MG63 (cell line): ENCODE measurements at regions not wholly inside any gene's neighbourhood (a gene's known extent, or its start where the extent isn't known, plus 50 kb on each side); places are given as distances from the start of the nearest gene placed in this dataset.
"Not testable (repeated sequence)": the region's sequence is repeated elsewhere in the genome, so short reads cannot be mapped to it uniquely, and the experiment has no call there.

Experiments
- DNase-seq: peaks from one replicate; pipeline ENCODE4 v3.0.0-alpha.2; 2020
- H3K27me3 ChIP-seq: fragments of 250-450 bp; sonication (Bioruptor Pico); 2 replicates; pipeline ENCODE4 v1.5.1; 2020; ENCODE audit warnings: mild to moderate bottlenecking, moderate library complexity
- H3K36me3 ChIP-seq: fragments of 250-450 bp; sonication (Bioruptor Pico); 2 replicates; pipeline ENCODE4 v1.5.1; 2020; ENCODE audit warnings: mild to moderate bottlenecking, moderate library complexity
- H3K4me3 ChIP-seq: fragments of 250-450 bp; sonication (Bioruptor Pico); 2 replicates; pipeline ENCODE4 v1.5.1; 2020; ENCODE audit warnings: mild to moderate bottlenecking, moderate library complexity
- H3K9me3 ChIP-seq: fragments of 250-450 bp; sonication (Bioruptor Pico); 2 replicates; pipeline ENCODE4 v1.5.1; 2020; ENCODE audit warnings: mild to moderate bottlenecking, moderate library complexity

- Histone ChIP-seq H3K9me3 (no peaks in the 10 kb centered on the region), H3K4me3 (no peak overlapping the region), H3K27me3 (no peaks in the 10 kb centered on the region), H3K36me3 (no peaks in the 10 kb centered on the region)
- no peak for DNase-seq
Measured at GRCh38 chr2:128664499-128664971, 345.9 kb upstream of the HS6ST1 start.

- DNase-seq = no peak
- Histone ChIP-seq H3K9me3 (no peaks in the 10 kb centered on the region), H3K36me3 (no peaks in the 10 kb centered on the region), H3K4me3 (no peak overlapping the region), H3K27me3 (no peaks in the 10 kb centered on the region)
Measured at GRCh38 chr2:128665113-128665512, 346.4 kb upstream of the HS6ST1 start.

DNA sequence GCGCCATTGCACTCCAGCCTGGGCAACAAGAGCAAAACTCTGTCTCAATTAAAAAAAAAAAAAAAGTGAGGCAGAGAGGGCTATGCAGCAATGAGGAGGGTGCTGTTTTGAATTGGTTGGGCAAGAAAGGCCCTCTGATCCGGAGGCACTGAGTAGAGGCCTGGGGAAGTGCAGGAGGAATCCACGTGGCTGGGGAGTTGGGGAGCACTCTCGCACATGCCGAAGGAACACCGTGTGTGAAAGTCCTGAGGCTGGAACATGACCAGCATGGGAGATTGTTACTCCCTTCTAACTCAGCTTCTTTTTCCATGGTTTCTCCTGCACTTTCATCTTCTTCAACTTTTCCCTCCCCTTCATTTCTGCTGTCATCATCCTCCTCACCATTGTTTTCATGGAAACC, 347.9 kb upstream of the HS6ST1 start:
- H3K4me3 ChIP-seq = no peak overlapping the region
- no peaks in the 10 kb centered on the region for H3K27me3 ChIP-seq
- H3K9me3 ChIP-seq = no peaks in the 10 kb centered on the region
- no peaks in the 10 kb centered on the region for H3K36me3 ChIP-seq
- DNase-seq = no peak

DNA sequence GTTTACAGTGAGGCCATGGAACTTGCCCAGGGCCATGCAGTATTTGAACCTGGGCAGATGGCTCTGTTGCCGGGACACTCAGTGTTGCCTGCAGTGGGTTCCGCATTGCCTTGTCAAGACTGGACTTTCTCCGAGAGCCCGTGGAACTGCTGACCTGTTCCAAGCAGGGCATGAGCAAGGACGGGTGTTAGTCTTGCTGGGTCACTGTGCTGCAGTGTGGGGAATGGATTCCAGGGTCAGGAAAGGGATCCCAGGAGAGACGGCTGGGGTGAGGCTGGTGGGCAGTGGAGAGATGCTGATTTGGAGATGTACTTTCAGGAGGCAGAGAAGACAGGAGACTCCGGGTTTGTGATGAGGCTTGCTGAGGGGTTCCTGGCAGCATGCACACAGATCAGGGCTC, 348.7 kb upstream of the HS6ST1 start:
- DNase-seq = no peak
- H3K9me3 ChIP-seq = no peaks in the 10 kb centered on the region
- H3K27me3 ChIP-seq = no peaks in the 10 kb centered on the region
- H3K36me3 ChIP-seq = no peaks in the 10 kb centered on the region
- no peak overlapping the region for H3K4me3 ChIP-seq

DNA sequence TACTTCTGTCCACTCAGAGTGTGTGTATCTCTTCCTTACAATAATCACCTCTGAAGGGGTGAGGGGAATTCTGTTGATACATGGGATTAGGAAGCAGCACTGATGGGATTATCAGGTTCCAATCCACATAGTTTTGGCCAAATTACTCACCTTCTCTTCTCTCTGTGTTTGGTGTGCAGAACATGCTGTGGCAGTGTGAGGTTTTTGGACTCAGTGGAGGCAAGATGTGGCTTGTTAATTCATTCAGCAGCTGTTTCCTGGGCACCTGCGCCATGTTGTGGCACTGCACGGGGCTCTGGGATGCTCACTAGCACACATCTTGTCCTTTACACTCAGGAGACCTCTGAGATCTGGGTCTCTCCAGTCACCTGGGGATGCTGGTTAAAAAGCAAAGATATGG, 350.3 kb upstream of the HS6ST1 start:
- no peak overlapping the region for H3K4me3 ChIP-seq
- no peaks in the 10 kb centered on the region for H3K9me3 ChIP-seq
- H3K27me3 ChIP-seq = no peaks in the 10 kb centered on the region
- no peaks in the 10 kb centered on the region for H3K36me3 ChIP-seq
- DNase-seq = no peak

GRCh38 chr2:128670066-128670465, 351.4 kb upstream of the HS6ST1 start:
- H3K36me3 ChIP-seq = no peaks in the 10 kb centered on the region
- no peaks in the 10 kb centered on the region for H3K9me3 ChIP-seq
- H3K27me3 ChIP-seq = no peaks in the 10 kb centered on the region
- H3K4me3 ChIP-seq = no peak overlapping the region
- no peak for DNase-seq

DNA sequence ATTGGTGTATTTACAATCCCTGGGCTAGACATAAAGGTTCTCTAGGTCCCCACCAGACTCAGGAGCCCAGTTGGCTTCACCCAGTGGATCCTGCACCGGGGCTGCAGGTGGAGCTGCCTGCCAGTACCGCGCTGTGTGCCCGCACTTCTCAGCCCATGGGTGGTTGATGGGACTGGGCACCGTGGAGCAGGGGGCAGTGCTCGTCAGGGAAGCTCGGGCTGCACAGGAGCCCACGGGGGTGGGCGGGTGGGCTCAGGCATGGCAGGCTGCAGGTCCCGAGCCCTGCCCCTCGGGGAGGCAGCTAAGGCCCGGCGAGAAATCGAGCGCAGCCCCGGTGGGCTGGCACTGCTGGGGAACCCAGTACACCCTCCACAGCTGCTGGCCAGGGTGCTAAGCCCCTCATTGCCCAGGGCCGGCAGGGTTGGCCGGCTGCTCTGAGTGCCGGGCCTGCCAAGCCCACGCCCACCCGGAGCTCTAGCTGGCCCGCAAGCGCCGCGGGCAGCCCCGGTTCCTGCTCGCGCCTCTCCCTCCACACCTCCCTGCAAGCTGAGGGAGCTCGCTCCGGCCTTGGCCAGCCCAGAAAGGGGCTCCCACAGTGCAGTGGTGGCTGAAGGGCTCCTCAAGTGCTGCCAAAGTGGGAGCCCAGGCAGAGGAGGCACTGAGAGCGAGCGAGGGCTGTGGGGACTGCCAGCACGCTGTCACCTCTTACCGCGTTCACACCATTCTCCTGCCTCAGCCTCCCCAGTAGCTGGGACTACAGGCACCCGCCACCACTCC, 353.5 kb upstream of the HS6ST1 start:
- not testable (repeated sequence) for H3K4me3 ChIP-seq, H3K27me3 ChIP-seq, DNase-seq, H3K9me3 ChIP-seq, H3K36me3 ChIP-seq

DNA sequence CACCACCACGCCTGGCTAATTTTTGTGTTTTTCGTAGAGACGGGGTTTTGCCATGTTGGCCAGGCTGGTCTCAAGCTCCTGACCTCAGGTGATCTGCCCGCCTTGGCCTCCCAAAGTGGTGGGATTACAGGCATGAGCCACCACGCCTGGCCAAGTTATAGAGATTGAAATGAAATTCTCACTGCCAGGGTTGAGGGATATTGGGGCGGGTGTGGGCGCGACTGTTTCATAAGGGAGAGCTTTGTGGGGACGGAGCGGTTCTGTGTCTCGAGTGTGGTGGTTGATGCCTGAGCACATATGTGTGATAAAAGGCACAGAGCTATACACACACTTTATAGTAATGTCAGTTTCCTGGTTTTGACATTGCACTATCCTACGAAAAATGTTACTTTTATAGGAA, 361.0 kb upstream of the HS6ST1 start:
- H3K4me3 ChIP-seq, H3K9me3 ChIP-seq, H3K36me3 ChIP-seq, DNase-seq, H3K27me3 ChIP-seq: not testable (repeated sequence)

DNA sequence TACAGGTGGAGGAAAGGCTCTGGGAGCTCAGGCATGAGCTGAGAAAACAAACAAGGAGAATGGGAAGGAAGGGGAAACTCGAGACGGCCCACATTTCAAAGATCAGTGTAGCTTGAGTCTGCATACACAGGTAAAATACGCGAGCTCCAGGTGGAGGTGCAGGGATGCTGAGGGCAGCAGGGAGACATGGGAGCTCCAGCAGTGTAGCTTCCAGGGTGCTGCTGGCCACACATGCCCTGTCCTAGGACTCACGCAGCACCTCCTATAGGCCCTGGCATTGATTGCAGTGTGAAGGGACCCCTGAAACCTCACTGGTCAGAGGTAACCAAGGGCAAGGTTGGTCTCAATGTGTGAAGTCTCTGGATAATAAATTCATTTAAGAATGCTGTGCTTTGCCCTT, 362.8 kb upstream of the HS6ST1 start:
- Histone ChIP-seq H3K9me3 (no peaks in the 10 kb centered on the region), H3K36me3 (no peaks in the 10 kb centered on the region), H3K4me3 (no peak overlapping the region), H3K27me3 (no peaks in the 10 kb centered on the region)
- no peak for DNase-seq

DNA sequence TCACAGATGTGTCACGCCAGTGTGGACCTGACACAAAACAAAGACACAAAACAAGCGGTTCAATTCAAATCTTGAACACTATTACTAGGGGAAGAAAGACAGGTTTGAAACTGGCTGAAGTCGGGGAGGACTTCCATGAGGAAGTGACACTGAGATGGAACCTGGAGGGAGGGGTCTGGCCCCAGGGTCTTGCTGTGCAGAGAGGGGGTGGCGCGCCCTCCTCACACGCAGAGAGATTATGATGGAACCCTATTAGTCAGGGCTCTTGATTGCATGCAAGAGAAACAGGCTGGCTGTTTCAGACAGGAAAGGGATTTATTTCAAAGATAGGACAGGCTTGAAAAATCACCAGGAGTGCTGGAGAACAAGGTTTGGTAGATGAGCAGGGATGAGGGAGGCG, 363.6 kb upstream of the HS6ST1 start:
- DNase-seq = no peak
- Histone ChIP-seq H3K27me3 (no peaks in the 10 kb centered on the region), H3K9me3 (no peaks in the 10 kb centered on the region), H3K4me3 (no peak overlapping the region), H3K36me3 (no peaks in the 10 kb centered on the region)

GRCh38 chr2:128682729-128683284, 364.1 kb upstream of the HS6ST1 start:
- H3K27me3 ChIP-seq = no peaks in the 10 kb centered on the region
- no peak for DNase-seq
- no peaks in the 10 kb centered on the region for H3K9me3 ChIP-seq
- no peaks in the 10 kb centered on the region for H3K36me3 ChIP-seq
- H3K4me3 ChIP-seq = no peak overlapping the region

DNA sequence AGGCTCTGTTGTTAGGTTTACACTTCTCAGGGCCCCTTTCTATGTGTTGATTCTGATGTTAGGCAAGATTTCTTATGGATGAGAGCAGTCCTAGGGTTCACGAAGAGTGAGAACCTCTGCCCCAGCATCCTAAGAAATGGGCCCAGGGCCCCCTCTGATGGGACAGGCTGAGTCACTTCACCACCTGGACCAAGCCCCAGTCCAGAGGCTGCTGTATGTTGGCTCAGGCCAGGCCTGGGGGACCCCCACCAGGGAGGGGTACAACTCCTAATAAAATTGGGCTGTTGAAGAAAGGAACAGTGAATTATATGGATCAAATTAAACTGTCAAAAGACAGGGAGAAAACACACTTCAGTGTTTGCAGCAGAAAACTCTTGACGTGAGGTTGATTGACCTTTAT, 365.9 kb upstream of the HS6ST1 start:
- no peaks in the 10 kb centered on the region for H3K27me3 ChIP-seq
- no peaks in the 10 kb centered on the region for H3K9me3 ChIP-seq
- no peaks in the 10 kb centered on the region for H3K36me3 ChIP-seq
- no peak overlapping the region for H3K4me3 ChIP-seq
- no peak for DNase-seq

DNA sequence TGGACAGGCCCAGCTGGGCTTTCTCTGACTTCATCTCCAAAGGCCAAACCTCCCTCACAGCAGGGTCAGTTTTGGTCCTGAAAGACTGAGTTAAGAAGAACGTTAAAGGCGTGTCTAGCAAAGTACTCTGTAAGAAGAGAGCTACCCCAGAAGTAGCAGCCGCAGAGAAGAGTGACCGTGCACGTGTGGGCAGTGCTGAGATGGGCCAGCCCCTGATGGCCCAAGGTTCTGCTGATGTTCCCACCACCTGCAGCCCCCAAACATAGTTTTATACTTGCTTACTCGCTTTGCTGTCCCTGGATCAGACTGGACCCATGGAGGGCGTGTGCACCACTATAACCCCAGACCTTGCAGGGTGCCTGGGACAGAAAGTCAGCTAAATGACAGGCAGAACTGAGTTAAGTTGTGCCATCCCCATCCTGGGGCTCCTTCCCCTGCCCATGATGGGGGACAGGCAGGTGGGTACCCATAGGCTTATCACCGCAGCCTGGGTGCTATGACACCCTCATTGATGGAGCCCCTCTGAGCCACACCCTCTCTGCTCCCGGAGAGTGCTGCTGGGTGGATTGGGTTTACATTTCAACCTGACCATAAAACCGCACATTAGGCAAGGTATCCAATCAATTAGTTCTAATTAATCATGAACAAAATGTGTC, 367.3 kb upstream of the HS6ST1 start:
- Histone ChIP-seq H3K9me3 (no peaks in the 10 kb centered on the region), H3K4me3 (no peak overlapping the region), H3K27me3 (no peaks in the 10 kb centered on the region), H3K36me3 (no peaks in the 10 kb centered on the region)
- no peak for DNase-seq

- H3K4me3 ChIP-seq = no peak overlapping the region
- H3K36me3 ChIP-seq = no peaks in the 10 kb centered on the region
- no peaks in the 10 kb centered on the region for H3K27me3 ChIP-seq
- no peaks in the 10 kb centered on the region for H3K9me3 ChIP-seq
- no peak for DNase-seq
Measured at GRCh38 chr2:128686497-128686859, 367.8 kb upstream of the HS6ST1 start.

- H3K4me3 ChIP-seq = no peak overlapping the region
- no peaks in the 10 kb centered on the region for H3K27me3 ChIP-seq
- no peak for DNase-seq
- H3K9me3 ChIP-seq = no peaks in the 10 kb centered on the region
- H3K36me3 ChIP-seq = no peaks in the 10 kb centered on the region
Measured at GRCh38 chr2:128686881-128687555, 368.4 kb upstream of the HS6ST1 start.

DNA sequence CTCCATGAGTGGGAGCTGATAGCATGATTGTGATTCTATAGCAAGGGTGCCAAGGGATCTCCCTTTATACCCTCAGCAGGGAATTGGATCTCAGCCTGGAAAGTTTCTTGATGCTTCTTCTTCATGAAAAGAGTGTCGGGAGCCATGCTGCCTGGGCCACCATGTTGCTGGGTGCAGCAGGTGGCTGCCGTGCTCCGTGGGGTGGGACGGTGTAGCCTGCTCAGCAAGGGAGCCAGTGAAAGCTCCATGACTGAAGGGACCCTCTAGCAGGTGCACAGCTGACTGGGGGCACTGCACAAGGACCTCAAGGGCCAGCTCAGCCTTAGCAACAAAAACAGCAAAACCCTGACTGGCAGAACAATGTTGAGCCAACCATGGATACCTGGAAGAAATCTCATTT, 368.9 kb upstream of the HS6ST1 start:
- H3K9me3 ChIP-seq = no peaks in the 10 kb centered on the region
- no peaks in the 10 kb centered on the region for H3K27me3 ChIP-seq
- H3K4me3 ChIP-seq = no peak overlapping the region
- H3K36me3 ChIP-seq = no peaks in the 10 kb centered on the region
- DNase-seq = no peak

DNA sequence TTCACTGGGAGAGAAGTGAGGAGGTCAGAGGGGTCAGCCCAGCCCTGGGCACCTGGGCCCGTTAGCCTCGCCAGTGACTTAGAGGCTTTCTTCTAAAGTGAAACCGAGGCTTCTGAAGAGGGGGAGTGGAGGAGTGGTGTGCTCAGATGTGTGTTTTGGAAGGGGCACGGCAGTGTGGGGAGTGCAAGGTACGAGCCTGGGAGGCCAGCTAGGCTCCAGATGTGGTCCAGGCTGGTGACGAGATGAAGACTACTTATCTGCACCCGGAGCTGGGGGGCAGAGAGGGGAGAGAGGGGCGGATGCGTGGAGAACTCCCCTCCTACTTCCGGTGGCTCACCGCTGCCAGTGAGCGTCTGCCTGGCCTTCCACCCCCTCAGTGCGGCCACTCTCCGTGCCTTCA, 371.3 kb upstream of the HS6ST1 start:
- H3K27me3 ChIP-seq = no peaks in the 10 kb centered on the region
- no peak for DNase-seq
- H3K4me3 ChIP-seq = no peak overlapping the region
- H3K36me3 ChIP-seq = no peaks in the 10 kb centered on the region
- no peaks in the 10 kb centered on the region for H3K9me3 ChIP-seq
